ENCODE measurements at regions not wholly inside any gene's neighbourhood (a gene's known extent, or its start where the extent isn't known, plus 50 kb on each side); places are given as distances from the start of the nearest gene placed in this dataset.

DNA sequence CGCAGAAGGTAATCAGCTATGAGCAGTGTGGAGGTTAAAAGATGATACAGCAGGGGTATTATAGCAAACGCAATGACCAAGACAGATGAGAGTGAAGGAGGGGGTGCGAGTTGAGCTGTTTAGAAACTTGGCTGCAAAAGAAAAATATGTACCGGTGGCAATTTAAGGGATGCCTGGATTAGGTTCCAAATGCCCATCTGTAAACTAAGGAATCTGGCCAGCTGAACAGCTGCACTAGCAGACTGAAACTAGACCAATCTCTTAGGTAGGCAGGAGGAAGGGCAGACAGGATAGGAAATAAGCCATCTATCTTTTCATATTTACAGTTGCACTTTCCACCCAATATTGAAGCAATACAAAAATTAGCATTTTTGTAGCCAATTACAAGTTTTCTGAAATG lies 407.6 kb downstream of the HTR1B start:
- H3K27me3 ChIP-seq, result no peaks in the 10 kb centered on the region
- H3K9me3 ChIP-seq, result no peaks in the 10 kb centered on the region
- no peak overlapping the region for H3K4me3 ChIP-seq
- TF ChIP-seq, protein P1, sequence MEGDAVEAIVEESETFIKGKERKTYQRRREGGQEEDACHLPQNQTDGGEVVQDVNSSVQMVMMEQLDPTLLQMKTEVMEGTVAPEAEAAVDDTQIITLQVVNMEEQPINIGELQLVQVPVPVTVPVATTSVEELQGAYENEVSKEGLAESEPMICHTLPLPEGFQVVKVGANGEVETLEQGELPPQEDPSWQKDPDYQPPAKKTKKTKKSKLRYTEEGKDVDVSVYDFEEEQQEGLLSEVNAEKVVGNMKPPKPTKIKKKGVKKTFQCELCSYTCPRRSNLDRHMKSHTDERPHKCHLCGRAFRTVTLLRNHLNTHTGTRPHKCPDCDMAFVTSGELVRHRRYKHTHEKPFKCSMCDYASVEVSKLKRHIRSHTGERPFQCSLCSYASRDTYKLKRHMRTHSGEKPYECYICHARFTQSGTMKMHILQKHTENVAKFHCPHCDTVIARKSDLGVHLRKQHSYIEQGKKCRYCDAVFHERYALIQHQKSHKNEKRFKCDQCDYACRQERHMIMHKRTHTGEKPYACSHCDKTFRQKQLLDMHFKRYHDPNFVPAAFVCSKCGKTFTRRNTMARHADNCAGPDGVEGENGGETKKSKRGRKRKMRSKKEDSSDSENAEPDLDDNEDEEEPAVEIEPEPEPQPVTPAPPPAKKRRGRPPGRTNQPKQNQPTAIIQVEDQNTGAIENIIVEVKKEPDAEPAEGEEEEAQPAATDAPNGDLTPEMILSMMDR (IDR thresholded peaks at IDR 0.05), result no peak
- H3K27ac ChIP-seq, result no peak overlapping the region
- H3K36me3 ChIP-seq, result no peaks in the 10 kb centered on the region
- no peaks in the 10 kb centered on the region for H3K4me1 ChIP-seq
- intact Hi-C loops (cut with DNase I), result no loop called here
- no peak for DNase-seq (ENCODE audit: low spot score in 2 of 2)

GRCh38 chr6:77040568-77041195 lies 422.6 kb downstream of the HTR1B start:
- intact Hi-C loops (cut with DNase I), result no loop called here
- H3K27ac ChIP-seq, result no peak overlapping the region
- no peak for DNase-seq (ENCODE audit: low spot score in 2 of 2)
- no peaks in the 10 kb centered on the region for H3K4me1 ChIP-seq
- TF ChIP-seq, protein P1 (IDR thresholded peaks at IDR 0.05), result no peak
- H3K36me3 ChIP-seq, result no peaks in the 10 kb centered on the region
- peaks cover 8 to 31% of the 10 kb centered on the region in 2 donors for H3K9me3 ChIP-seq
- H3K4me3 ChIP-seq, result no peak overlapping the region
- no peaks in the 10 kb centered on the region for H3K27me3 ChIP-seq

GRCh38 chr6:77038807-77039206 lies 424.5 kb downstream of the HTR1B start:
- intact Hi-C loops (cut with DNase I), result no loop called here
- H3K27ac ChIP-seq, result no peak overlapping the region

DNA sequence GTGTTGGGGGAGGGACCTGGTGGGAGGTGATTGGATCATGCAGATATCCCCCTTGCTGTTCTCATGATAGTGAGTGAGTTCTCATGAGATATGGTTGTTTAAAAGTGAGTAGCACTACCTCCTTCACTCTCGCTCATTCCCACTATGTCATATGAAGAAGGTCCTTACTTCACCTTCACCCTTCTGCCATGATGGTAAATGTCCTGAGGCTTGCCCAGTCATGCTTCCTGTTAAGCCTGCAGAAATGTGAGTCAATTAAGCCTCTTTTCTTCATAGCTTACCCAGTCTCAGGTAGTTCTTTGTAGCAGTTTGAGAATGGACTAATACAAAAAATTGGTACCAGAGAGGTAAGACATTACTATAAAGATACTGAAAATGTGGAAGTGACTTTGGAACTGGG lies 425.9 kb downstream of the HTR1B start:
- no peak for DNase-seq (ENCODE audit: low spot score in 2 of 2)
- peaks cover 8 to 31% of the 10 kb centered on the region in 2 donors for H3K9me3 ChIP-seq
- TF ChIP-seq, protein P1 (IDR thresholded peaks at IDR 0.05), result no peak
- H3K27me3 ChIP-seq, result no peaks in the 10 kb centered on the region
- H3K4me3 ChIP-seq, result no peak overlapping the region
- no peaks in the 10 kb centered on the region for H3K4me1 ChIP-seq
- intact Hi-C loops (cut with DNase I), result no loop called here
- H3K36me3 ChIP-seq, result no peaks in the 10 kb centered on the region
- H3K27ac ChIP-seq, result no peak overlapping the region

More at GRCh38 chr6:77038807-77039206, 424.5 kb downstream of the HTR1B start:
- H3K27me3 ChIP-seq, result no peaks in the 10 kb centered on the region
- H3K9me3 ChIP-seq, result peaks cover 8 to 31% of the 10 kb centered on the region in 2 donors
- no peaks in the 10 kb centered on the region for H3K4me1 ChIP-seq
- H3K4me3 ChIP-seq, result no peak overlapping the region
- no peak for DNase-seq (ENCODE audit: low spot score in 2 of 2)
- TF ChIP-seq, protein P1 (IDR thresholded peaks at IDR 0.05), result no peak
- H3K36me3 ChIP-seq, result no peaks in the 10 kb centered on the region

DNA sequence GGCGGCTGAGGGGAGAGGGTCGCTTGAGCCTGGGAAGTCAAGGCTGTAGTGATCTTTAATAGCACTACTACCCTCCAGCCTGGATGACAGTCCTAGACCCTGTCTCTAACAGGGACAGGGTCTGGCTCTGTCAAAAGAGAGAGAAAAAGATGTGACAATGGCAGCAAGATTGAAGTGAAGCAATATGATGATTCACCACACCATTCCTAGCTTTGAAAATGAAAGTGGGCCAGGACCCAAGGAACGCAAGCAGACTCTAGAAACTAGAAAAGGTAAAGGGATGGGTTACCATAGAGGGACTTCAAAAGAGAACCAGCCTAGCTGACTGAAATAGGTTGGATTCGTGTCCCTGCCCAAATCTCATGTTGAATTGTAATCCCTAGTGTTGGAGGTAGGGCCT lies 426.9 kb downstream of the HTR1B start:
- no peaks in the 10 kb centered on the region for H3K4me1 ChIP-seq
- no peak overlapping the region for H3K27ac ChIP-seq
- no peak overlapping the region for H3K4me3 ChIP-seq
- H3K9me3 ChIP-seq, result peaks cover 8 to 31% of the 10 kb centered on the region in 2 donors
- TF ChIP-seq, protein P1 (IDR thresholded peaks at IDR 0.05), result no peak
- no peak for DNase-seq (ENCODE audit: low spot score in 2 of 2)
- no peaks in the 10 kb centered on the region for H3K27me3 ChIP-seq
- H3K36me3 ChIP-seq, result no peaks in the 10 kb centered on the region
- intact Hi-C loops (cut with DNase I), result no loop called here

- Histone ChIP-seq H3K27ac (no peak overlapping the region), H3K36me3 (no peaks in the 10 kb centered on the region), H3K9me3 (peaks cover 8 to 27% of the 10 kb centered on the region in 2 donors), H3K27me3 (no peaks in the 10 kb centered on the region), H3K4me1 (no peaks in the 10 kb centered on the region), H3K4me3 (no peak overlapping the region)
- intact Hi-C loops (cut with DNase I), result no loop called here
- DNase-seq (ENCODE audit: low spot score in 2 of 2), result no peak
- TF ChIP-seq, protein P1 (IDR thresholded peaks at IDR 0.05), result no peak
Observed at GRCh38 chr6:77034161-77034560, 429.1 kb downstream of the HTR1B start.
